Stimulated activated memory B cell treated with anti-CD40 and anti-IgM and Interleukin-4, amounts not matched to agents 10 μg/mL and 1 μg/mL and 100 μg/mL, for 72 hours (primary cell): ENCODE measurements at regions not wholly inside any gene's neighbourhood (a gene's known extent, or its start where the extent isn't known, plus 50 kb on each side); places are given as distances from the start of the nearest gene placed in this dataset.

Source experiments
- ATAC-seq: fragments of 150-1000 bp; cut with Tn5 transposase; 2 replicates; pipeline ENCODE4 v1.10.0; 2021
- H3K27ac Mint-ChIP-seq: one replicate; pipeline ENCODE4 v1.8.0; 2022; ENCODE audit warnings: mild to moderate bottlenecking, mixed read lengths
- H3K27me3 Mint-ChIP-seq: one replicate; pipeline ENCODE4 v1.8.0; 2022; ENCODE audit warnings: mixed read lengths
- H3K36me3 Mint-ChIP-seq: one replicate; pipeline ENCODE4 v1.8.0; 2022; ENCODE audit warnings: mixed read lengths
- H3K4me1 Mint-ChIP-seq: one replicate; pipeline ENCODE4 v1.8.0; 2022; ENCODE audit warnings: mixed read lengths
- H3K4me3 Mint-ChIP-seq: one replicate; pipeline ENCODE4 v1.8.0; 2022; ENCODE audit warnings: mild to moderate bottlenecking, moderate library complexity, mixed read lengths
- H3K9me3 Mint-ChIP-seq: one replicate; pipeline ENCODE4 v1.8.0; 2022; ENCODE audit warnings: mixed read lengths

GRCh38 chr3:5270666-5271371 lies 83.3 kb downstream of the EDEM1 start:
- Mint-ChIP-seq H3K4me1 (peaks cover 11% of the 10 kb centered on the region), H3K9me3 (no peaks in the 10 kb centered on the region), H3K4me3 (no peak overlapping the region), H3K27ac (peak overlapping the region; percentile 5), H3K36me3 (no peaks in the 10 kb centered on the region), H3K27me3 (no peaks in the 10 kb centered on the region)
- ATAC-seq, result no peak

DNA sequence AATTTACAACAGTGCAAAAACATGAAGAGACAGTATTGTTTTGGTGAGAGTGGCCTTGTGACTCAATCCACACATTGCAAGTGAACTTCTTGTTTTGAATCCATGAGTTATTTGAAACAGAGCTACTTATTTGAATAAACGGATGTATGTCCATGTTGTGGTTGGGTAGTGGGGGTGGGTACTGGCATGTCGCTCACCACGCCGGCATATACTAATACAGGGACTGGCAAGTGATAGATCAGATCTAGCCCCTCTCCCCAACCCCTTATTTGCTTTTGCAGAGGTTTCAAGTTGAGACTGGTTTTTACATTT lies 83.8 kb downstream of the EDEM1 start:
- no peaks in the 10 kb centered on the region for H3K36me3 Mint-ChIP-seq
- no peak overlapping the region for H3K27ac Mint-ChIP-seq
- H3K9me3 Mint-ChIP-seq, result no peaks in the 10 kb centered on the region
- H3K27me3 Mint-ChIP-seq, result no peaks in the 10 kb centered on the region
- no peak overlapping the region for H3K4me3 Mint-ChIP-seq
- H3K4me1 Mint-ChIP-seq, result peaks cover 11% of the 10 kb centered on the region
- peak; percentile 51 for ATAC-seq

DNA sequence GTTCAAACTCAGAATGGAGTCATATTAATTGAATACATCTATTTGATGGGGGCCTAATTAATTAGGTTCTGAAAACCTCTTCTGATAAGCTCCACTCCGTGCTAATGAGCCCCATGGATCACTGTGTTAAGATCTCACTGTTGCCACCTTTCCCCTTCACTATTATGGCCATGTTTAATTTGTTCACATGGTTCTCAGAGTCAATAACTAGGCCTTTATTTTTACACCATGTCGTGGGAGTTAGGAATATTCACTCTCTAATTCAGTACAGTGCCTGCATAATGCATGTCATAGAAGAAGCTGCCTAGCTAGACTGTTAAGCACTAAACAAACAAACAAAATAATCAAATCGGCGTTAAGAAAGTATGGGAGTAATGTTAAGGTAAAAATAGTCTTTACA lies 84.9 kb downstream of the EDEM1 start:
- H3K9me3 Mint-ChIP-seq, result no peaks in the 10 kb centered on the region
- H3K36me3 Mint-ChIP-seq, result no peaks in the 10 kb centered on the region
- H3K4me3 Mint-ChIP-seq, result no peak overlapping the region
- H3K27ac Mint-ChIP-seq, result no peak overlapping the region
- no peak for ATAC-seq
- no peaks in the 10 kb centered on the region for H3K27me3 Mint-ChIP-seq
- peaks cover 11% of the 10 kb centered on the region for H3K4me1 Mint-ChIP-seq

GRCh38 chr3:5274091-5274490 lies 86.6 kb downstream of the EDEM1 start:
- no peaks in the 10 kb centered on the region for H3K9me3 Mint-ChIP-seq
- H3K27ac Mint-ChIP-seq, result no peak overlapping the region
- ATAC-seq, result no peak
- no peak overlapping the region for H3K4me3 Mint-ChIP-seq
- peaks cover 4% of the 10 kb centered on the region for H3K36me3 Mint-ChIP-seq
- no peaks in the 10 kb centered on the region for H3K27me3 Mint-ChIP-seq
- peaks cover 11% of the 10 kb centered on the region for H3K4me1 Mint-ChIP-seq

- peaks cover 8% of the 10 kb centered on the region for H3K36me3 Mint-ChIP-seq
- ATAC-seq, result no peak
- H3K4me1 Mint-ChIP-seq, result peaks cover 9% of the 10 kb centered on the region
- no peak overlapping the region for H3K27ac Mint-ChIP-seq
- H3K27me3 Mint-ChIP-seq, result no peaks in the 10 kb centered on the region
- peaks cover under 1% of the 10 kb centered on the region for H3K9me3 Mint-ChIP-seq
- H3K4me3 Mint-ChIP-seq, result no peak overlapping the region
Measured at GRCh38 chr3:5275529-5275928, 88.0 kb downstream of the EDEM1 start.

DNA sequence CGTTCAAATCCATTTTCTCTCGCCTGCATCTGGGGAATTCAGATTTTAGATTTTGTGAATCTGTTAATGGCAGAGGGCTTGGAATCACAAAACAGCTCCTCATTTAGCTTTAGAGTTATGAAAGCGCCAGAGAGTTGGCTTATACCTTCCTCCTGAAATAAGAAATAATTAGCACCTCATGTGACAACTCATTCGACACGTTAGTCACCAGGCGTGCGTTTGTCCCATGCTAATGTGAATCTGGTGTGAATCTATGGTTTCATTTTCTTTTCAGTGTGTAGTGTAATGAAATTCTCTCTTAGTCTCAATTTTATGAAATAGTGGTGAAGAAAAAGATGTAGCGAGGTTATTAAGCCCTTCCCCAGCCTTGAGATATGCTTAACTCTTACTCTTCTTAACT lies 89.4 kb downstream of the EDEM1 start:
- Mint-ChIP-seq H3K27ac (no peak overlapping the region), H3K9me3 (peaks cover 9% of the 10 kb centered on the region), H3K27me3 (no peaks in the 10 kb centered on the region), H3K4me1 (no peaks in the 10 kb centered on the region), H3K4me3 (no peak overlapping the region), H3K36me3 (peaks cover 18% of the 10 kb centered on the region)
- no peak for ATAC-seq

GRCh38 chr3:5277612-5278236 lies 90.2 kb downstream of the EDEM1 start:
- no peak overlapping the region for H3K27ac Mint-ChIP-seq
- H3K36me3 Mint-ChIP-seq, result peaks cover 20% of the 10 kb centered on the region
- H3K27me3 Mint-ChIP-seq, result no peaks in the 10 kb centered on the region
- no peak for ATAC-seq
- H3K4me3 Mint-ChIP-seq, result no peak overlapping the region
- H3K4me1 Mint-ChIP-seq, result no peaks in the 10 kb centered on the region
- peaks cover 13% of the 10 kb centered on the region for H3K9me3 Mint-ChIP-seq

DNA sequence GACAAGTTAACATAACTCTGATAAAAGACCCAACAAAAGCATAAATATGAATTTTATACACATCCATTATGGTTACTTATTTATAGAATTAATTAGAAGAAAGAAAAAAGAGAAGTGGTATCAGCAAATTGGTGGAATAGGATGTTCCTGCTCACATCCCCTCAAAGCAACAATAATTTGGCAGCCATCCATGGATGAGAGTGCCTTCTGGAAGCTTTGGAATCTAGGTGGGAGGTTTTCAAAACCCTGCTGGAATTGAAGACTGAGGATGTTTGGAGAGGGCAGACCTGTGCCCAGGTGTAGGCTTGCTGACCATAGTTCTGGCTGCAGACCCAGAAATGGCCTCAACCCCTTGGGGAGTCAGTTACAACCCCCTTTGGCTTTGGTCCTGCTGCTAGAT lies 91.2 kb downstream of the EDEM1 start:
- Mint-ChIP-seq H3K27ac (no peak overlapping the region), H3K36me3 (peaks cover 20% of the 10 kb centered on the region), H3K27me3 (no peaks in the 10 kb centered on the region), H3K9me3 (peaks cover 13% of the 10 kb centered on the region), H3K4me3 (no peak overlapping the region), H3K4me1 (no peaks in the 10 kb centered on the region)
- no peak for ATAC-seq

DNA sequence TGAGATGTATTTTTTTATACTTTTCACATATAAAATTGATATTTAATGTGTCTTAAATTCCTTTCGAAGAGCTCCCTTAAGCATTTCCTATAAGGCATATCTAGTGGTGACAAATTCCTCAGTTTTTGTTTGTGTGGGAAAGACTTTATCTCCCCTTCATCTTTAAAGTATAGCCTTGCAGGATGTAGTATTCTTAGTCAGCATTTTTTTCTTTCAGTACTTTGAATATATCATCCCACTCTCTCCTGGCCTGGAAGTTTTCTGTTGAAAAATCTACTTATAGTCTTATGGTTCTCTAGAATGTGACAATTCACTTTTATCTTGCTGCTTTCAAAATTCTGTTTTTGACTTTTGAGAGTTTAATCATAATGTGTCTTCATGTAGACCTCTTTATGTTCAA lies 95.2 kb downstream of the EDEM1 start:
- Mint-ChIP-seq H3K4me1 (no peaks in the 10 kb centered on the region), H3K4me3 (no peak overlapping the region), H3K36me3 (peaks cover 26% of the 10 kb centered on the region), H3K27ac (no peak overlapping the region), H3K9me3 (peaks cover 17% of the 10 kb centered on the region), H3K27me3 (no peaks in the 10 kb centered on the region)
- no peak for ATAC-seq

DNA sequence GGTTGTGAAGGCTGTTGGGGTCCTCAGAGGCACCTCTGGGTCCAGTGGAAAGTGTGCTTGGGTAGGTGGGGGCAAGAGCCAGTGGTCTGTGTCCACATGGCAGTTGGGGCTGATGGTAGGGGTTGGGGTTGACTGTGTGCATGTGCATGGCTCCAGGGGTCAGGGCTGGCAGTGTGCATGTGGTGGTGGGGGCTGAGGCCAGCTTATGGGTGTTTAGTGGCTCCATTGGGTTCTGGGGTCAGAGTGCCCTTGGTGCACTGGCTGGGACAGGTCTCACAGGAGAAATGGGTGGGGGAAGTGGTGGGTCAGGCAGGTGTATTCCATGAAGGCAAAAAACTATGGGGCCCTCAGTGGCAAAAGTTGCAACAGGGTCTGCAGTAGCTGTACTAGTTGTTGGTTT lies 97.9 kb downstream of the EDEM1 start:
- H3K36me3 Mint-ChIP-seq, result peaks cover 35% of the 10 kb centered on the region
- ATAC-seq, result no peak
- no peak overlapping the region for H3K4me3 Mint-ChIP-seq
- no peaks in the 10 kb centered on the region for H3K27me3 Mint-ChIP-seq
- no peaks in the 10 kb centered on the region for H3K4me1 Mint-ChIP-seq
- H3K27ac Mint-ChIP-seq, result no peak overlapping the region
- H3K9me3 Mint-ChIP-seq, result peaks cover 21% of the 10 kb centered on the region

- Mint-ChIP-seq H3K27me3 (no peaks in the 10 kb centered on the region), H3K4me3 (no peak overlapping the region), H3K36me3 (peaks cover 23% of the 10 kb centered on the region), H3K4me1 (no peaks in the 10 kb centered on the region), H3K9me3 (peaks cover 13% of the 10 kb centered on the region), H3K27ac (no peak overlapping the region)
- no peak for ATAC-seq
Measured at GRCh38 chr3:5290915-5291314, 103.4 kb downstream of the EDEM1 start.

DNA sequence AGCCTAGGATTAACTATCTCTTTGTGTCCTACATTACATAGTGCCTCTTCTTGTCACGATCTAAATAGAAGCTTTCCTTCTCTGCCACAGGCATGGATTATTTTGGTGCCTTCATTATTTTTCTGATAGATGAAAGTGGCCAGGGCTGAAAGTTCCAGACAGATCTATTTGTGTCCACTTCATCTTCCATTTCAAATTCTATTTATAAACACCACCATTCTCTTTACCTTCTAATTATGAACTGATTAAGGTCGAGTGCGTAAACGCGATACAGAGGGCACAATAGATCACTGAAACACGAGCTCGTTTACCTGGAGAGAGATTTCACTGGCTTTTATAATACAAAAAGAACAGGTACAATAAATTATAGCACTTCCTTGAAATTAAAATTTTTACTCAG lies 105.0 kb downstream of the EDEM1 start:
- no peak for ATAC-seq
- no peak overlapping the region for H3K4me3 Mint-ChIP-seq
- H3K9me3 Mint-ChIP-seq, result peaks cover 10% of the 10 kb centered on the region
- H3K27me3 Mint-ChIP-seq, result no peaks in the 10 kb centered on the region
- H3K4me1 Mint-ChIP-seq, result no peaks in the 10 kb centered on the region
- peaks cover 20% of the 10 kb centered on the region for H3K36me3 Mint-ChIP-seq
- H3K27ac Mint-ChIP-seq, result no peak overlapping the region

- peaks cover 6% of the 10 kb centered on the region for H3K4me1 Mint-ChIP-seq
- H3K27ac Mint-ChIP-seq, result no peak overlapping the region
- H3K36me3 Mint-ChIP-seq, result peaks cover 13% of the 10 kb centered on the region
- H3K9me3 Mint-ChIP-seq, result peaks cover 8% of the 10 kb centered on the region
- no peaks in the 10 kb centered on the region for H3K27me3 Mint-ChIP-seq
- ATAC-seq, result no peak
- no peak overlapping the region for H3K4me3 Mint-ChIP-seq
Measured at GRCh38 chr3:5293207-5293606, 105.7 kb downstream of the EDEM1 start.

GRCh38 chr3:5294356-5294755 lies 106.8 kb downstream of the EDEM1 start:
- ATAC-seq, result no peak

DNA sequence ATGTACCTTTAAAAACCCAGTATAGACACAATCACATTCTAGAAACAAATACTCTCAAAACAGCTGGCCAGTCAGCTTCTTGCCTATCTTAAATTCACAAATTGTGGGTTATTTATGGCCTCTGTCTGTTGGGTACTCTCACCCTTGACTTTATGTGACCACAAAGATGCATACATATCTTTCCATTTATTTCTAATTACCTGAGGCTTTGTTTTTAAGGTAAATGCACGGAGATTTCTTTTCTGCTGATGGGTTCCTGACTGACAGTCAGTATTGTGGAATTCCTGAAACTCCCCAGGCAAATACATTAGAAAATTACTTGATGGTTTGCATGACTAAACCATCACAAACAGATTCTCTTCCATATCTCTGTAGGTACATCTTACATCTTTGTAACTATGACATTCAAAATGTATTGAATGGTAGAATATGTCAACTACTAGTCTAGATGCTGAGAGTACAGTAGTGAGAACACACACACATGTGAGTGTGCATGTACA lies 107.7 kb downstream of the EDEM1 start:
- peaks cover 5% of the 10 kb centered on the region for H3K9me3 Mint-ChIP-seq
- ATAC-seq, result no peak
- H3K27me3 Mint-ChIP-seq, result no peaks in the 10 kb centered on the region
- H3K27ac Mint-ChIP-seq, result no peak overlapping the region
- peaks cover 7% of the 10 kb centered on the region for H3K4me1 Mint-ChIP-seq
- H3K4me3 Mint-ChIP-seq, result no peak overlapping the region
- no peaks in the 10 kb centered on the region for H3K36me3 Mint-ChIP-seq

More at GRCh38 chr3:5294356-5294755, 106.8 kb downstream of the EDEM1 start:
- H3K4me3 Mint-ChIP-seq, result no peak overlapping the region
- H3K27ac Mint-ChIP-seq, result no peak overlapping the region
- H3K27me3 Mint-ChIP-seq, result no peaks in the 10 kb centered on the region
- H3K36me3 Mint-ChIP-seq, result peaks cover 3% of the 10 kb centered on the region
- peaks cover 5% of the 10 kb centered on the region for H3K9me3 Mint-ChIP-seq
- peaks cover 7% of the 10 kb centered on the region for H3K4me1 Mint-ChIP-seq

DNA sequence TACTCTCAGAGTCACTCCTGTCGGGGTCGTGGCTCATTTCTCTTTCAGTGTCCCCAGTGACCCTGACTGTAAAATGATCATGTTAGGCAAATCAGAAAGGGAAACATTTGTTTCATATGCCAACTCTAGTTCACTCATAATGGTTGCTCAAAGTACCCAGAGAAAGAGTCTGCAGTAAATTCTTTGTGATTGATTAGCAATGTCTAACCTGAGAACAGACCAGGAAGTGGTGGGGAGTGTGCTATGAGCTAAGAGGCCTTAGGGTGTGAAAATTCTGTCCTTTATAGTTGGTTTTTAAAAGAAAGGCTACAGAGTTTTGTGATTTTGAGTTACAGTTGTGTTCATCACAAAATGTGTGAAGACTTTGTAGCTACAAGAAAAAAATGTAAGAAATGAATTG lies 108.9 kb downstream of the EDEM1 start:
- no peak for ATAC-seq
- peaks cover 5% of the 10 kb centered on the region for H3K9me3 Mint-ChIP-seq
- no peak overlapping the region for H3K27ac Mint-ChIP-seq
- no peak overlapping the region for H3K4me3 Mint-ChIP-seq
- H3K36me3 Mint-ChIP-seq, result no peaks in the 10 kb centered on the region
- H3K4me1 Mint-ChIP-seq, result peaks cover 7% of the 10 kb centered on the region
- H3K27me3 Mint-ChIP-seq, result no peaks in the 10 kb centered on the region
